ENCODE measurements at regions not wholly inside any gene's neighbourhood (a gene's known extent, or its start where the extent isn't known, plus 50 kb on each side); places are given as distances from the start of the nearest gene placed in this dataset.

DNA sequence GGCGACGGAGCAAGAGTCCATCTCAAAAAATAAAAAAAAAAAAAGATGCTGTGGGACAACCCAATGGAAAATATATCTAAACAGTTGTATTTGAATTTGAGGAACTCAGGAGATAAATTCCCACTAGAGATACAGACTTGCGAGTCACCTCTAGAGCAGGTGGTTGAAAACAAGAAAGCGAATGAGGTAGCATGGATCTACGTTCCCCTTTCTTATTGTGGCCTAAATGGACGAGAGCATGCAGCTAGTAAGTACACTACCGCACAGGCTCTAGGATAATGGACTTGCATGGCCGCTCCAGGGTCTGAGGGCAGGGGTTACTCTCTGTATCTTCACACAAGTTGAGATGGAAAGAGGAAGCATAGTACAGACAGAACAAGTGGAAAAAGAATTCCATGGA is 63.5 kb upstream of the TGFBR2 start:
- Histone ChIP-seq H3K27me3 (no peaks in the 10 kb centered on the region), H3K4me3 (no peak overlapping the region), H3K4me1 (peaks cover 0 to 4% (median 0%) of the 10 kb centered on the region in 4 donors), H3K27ac (no peak overlapping the region), H3K36me3 (no peaks in the 10 kb centered on the region), H3K9me3 (no peaks in the 10 kb centered on the region)
- no peak for DNase-seq
- TF ChIP-seq POLR2A (IDR thresholded peaks at IDR 0.05) = no peak
- TF ChIP-seq, protein P1, sequence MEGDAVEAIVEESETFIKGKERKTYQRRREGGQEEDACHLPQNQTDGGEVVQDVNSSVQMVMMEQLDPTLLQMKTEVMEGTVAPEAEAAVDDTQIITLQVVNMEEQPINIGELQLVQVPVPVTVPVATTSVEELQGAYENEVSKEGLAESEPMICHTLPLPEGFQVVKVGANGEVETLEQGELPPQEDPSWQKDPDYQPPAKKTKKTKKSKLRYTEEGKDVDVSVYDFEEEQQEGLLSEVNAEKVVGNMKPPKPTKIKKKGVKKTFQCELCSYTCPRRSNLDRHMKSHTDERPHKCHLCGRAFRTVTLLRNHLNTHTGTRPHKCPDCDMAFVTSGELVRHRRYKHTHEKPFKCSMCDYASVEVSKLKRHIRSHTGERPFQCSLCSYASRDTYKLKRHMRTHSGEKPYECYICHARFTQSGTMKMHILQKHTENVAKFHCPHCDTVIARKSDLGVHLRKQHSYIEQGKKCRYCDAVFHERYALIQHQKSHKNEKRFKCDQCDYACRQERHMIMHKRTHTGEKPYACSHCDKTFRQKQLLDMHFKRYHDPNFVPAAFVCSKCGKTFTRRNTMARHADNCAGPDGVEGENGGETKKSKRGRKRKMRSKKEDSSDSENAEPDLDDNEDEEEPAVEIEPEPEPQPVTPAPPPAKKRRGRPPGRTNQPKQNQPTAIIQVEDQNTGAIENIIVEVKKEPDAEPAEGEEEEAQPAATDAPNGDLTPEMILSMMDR (IDR thresholded peaks at IDR 0.05) = no peak

DNA sequence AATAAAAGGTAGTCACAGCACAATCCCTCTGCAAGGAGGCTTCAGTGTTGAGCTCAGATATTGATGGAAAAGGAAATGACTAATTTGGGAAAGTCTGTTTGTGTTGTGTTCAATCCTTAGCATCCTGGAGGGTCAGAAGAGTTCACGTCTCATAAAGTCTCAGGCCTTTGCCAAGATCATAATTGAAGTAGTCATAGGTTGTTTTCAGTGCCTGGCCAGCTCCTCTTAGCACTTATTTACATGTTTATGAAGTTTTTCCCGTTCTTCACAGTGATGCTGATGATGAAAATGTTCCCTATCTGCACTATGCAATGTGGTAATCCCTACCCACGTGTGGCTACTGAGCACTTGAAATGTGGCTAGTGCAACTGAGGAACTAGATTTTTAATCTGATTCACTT is 61.6 kb upstream of the TGFBR2 start:
- H3K4me3 ChIP-seq = no peak overlapping the region
- no peak for TF ChIP-seq POLR2A (IDR thresholded peaks at IDR 0.05)
- TF ChIP-seq, protein P1 (IDR thresholded peaks at IDR 0.05) = no peak
- no peak overlapping the region for H3K27ac ChIP-seq
- no peaks in the 10 kb centered on the region for H3K4me1 ChIP-seq
- no peaks in the 10 kb centered on the region for H3K9me3 ChIP-seq
- H3K27me3 ChIP-seq = no peaks in the 10 kb centered on the region
- DNase-seq = no peak
- no peaks in the 10 kb centered on the region for H3K36me3 ChIP-seq

DNA sequence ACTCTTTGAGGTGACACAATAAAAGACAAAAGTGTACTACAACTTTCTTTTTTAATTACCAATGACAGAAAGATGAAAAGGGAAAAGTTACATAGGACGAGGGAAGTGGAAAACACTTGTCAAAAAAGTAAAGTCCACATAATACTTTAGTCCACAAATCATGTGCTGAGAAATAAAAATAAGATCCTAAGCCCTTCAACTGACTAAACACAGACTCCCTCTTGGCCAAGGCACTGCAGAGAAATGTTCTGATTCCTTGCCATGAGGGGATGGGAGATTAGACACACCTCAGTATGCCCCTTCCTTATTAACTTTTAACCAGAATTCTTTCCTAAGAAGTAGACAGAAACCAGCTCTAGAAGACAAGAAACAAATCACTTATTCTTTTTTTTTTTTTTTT is 59.5 kb upstream of the TGFBR2 start:
- H3K4me1 ChIP-seq = no peaks in the 10 kb centered on the region
- no peak overlapping the region for H3K27ac ChIP-seq
- no peaks in the 10 kb centered on the region for H3K9me3 ChIP-seq
- no peak for DNase-seq
- TF ChIP-seq, protein P1 (IDR thresholded peaks at IDR 0.05) = no peak
- TF ChIP-seq POLR2A (IDR thresholded peaks at IDR 0.05) = no peak
- H3K36me3 ChIP-seq = no peaks in the 10 kb centered on the region
- no peak overlapping the region for H3K4me3 ChIP-seq
- no peaks in the 10 kb centered on the region for H3K27me3 ChIP-seq

DNA sequence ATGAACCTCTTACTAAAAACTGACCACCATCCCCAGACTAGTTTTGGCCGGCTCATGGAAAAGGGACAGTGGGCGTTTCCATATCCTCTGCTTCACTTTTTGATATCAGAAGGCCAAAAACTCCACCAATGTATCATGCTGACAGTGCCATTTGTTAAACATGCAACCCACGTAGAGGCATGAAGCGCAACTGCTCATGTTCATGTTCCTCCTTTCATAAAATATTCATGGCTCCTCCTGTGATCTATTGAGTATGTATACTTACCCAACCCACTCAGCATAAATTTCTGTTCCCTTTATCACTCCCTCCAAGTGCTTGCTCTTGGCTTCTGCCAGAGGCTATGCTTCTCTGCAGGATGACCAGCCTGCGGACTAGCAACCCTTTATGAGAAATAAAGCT is 58.7 kb upstream of the TGFBR2 start:
- no peaks in the 10 kb centered on the region for H3K4me1 ChIP-seq
- TF ChIP-seq, protein P1 (IDR thresholded peaks at IDR 0.05) = no peak
- TF ChIP-seq POLR2A (IDR thresholded peaks at IDR 0.05) = no peak
- no peaks in the 10 kb centered on the region for H3K36me3 ChIP-seq
- H3K9me3 ChIP-seq = no peaks in the 10 kb centered on the region
- no peak for DNase-seq
- no peak overlapping the region for H3K27ac ChIP-seq
- no peaks in the 10 kb centered on the region for H3K27me3 ChIP-seq
- no peak overlapping the region for H3K4me3 ChIP-seq

DNA sequence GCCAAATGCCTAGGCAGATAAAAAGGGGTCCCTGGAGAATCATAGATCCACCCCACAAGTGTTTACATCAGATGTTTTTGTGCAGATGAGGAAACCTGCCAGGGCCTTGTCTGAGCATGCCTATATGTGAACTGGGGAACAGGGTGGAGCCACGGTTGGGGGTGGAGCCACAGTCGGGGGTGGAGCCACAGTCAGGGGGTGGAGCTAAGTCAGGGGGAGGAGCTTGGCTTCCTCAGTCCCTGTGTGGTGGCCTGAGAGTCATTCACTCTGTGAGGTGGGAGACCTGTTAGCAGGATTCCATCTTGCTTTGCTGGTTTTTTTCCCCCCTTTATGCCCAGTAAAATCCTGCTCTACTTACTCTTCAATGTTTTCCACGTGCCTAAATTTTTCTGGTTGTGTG is 57.8 kb upstream of the TGFBR2 start:
- no peaks in the 10 kb centered on the region for H3K4me1 ChIP-seq
- H3K36me3 ChIP-seq = no peaks in the 10 kb centered on the region
- DNase-seq = peak in 1 of 3 donors; percentile 46
- H3K9me3 ChIP-seq = no peaks in the 10 kb centered on the region
- no peaks in the 10 kb centered on the region for H3K27me3 ChIP-seq
- H3K27ac ChIP-seq = no peak overlapping the region
- H3K4me3 ChIP-seq = no peak overlapping the region
- no peak for TF ChIP-seq POLR2A (IDR thresholded peaks at IDR 0.05)
- TF ChIP-seq, protein P1 (IDR thresholded peaks at IDR 0.05) = no peak

DNA sequence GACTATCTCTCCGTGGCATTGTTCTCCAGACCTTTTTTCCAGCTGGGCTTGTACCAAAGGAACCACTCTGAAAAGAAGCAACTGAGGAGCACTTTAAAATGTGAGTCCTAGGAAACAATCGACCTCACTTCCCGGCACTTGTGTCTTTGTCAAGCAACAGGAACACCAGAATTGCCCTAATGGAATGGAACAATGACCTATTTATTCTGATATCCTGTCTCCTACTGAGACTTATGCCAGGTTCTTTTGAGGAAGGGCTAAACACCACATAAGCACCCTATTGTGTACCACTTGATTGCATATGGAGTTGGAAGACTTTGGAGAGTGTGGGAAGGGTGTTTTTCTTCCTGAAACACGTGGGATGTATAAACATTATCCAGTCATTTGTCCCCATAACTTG is 56.8 kb upstream of the TGFBR2 start:
- no peak overlapping the region for H3K4me3 ChIP-seq
- H3K9me3 ChIP-seq = no peaks in the 10 kb centered on the region
- H3K4me1 ChIP-seq = no peaks in the 10 kb centered on the region
- no peak for TF ChIP-seq POLR2A (IDR thresholded peaks at IDR 0.05)
- TF ChIP-seq, protein P1 (IDR thresholded peaks at IDR 0.05) = no peak
- no peaks in the 10 kb centered on the region for H3K36me3 ChIP-seq
- no peak for DNase-seq
- no peak overlapping the region for H3K27ac ChIP-seq
- H3K27me3 ChIP-seq = no peaks in the 10 kb centered on the region

All from Peyer's patch (tissue), 4 donors.